Panc1 (cell line): ENCODE measurements at regions not wholly inside any gene's neighbourhood (a gene's known extent, or its start where the extent isn't known, plus 50 kb on each side); places are given as distances from the start of the nearest gene placed in this dataset.

Source experiments
- ATAC-seq: fragments of 200-7000 bp; cut with Tn5 transposase; 2 replicates; pipeline ENCODE4 v1.9.1; 2020; ENCODE audit warnings: mild to moderate bottlenecking, moderate library complexity
- BruUV-seq: library from RNA; stranded (reverse); fragments of 400-500 nt; replicated peaks from 2 replicates; lab custom pipeline; 2021; lab: Mats Ljungman, UMichigan
- CTCF ChIA-PET: fragments of 300-600 bp; sonication (Branson Sonifier 250); formaldehyde crosslinking; loops from one replicate; lab custom pipeline; 2022; ENCODE audit warnings: antibody characterized with exemption; lab: Charles Lee
- POLR2A ChIA-PET: fragments of 300-600 bp; sonication (Branson Sonifier 250); formaldehyde crosslinking; loops from one replicate; lab custom pipeline; 2022; ENCODE audit warnings: antibody characterized with exemption; lab: Charles Lee
- DNase-seq: peaks from one replicate; pipeline ENCODE4 v3.0.0-alpha.2; 2010; ENCODE audit warnings: low read depth, low spot score
- H3K27ac ChIP-seq: 2 replicates; pipeline ENCODE4 v1.5.1; 2011; ENCODE audit warnings: mild to moderate bottlenecking, low read length, inconsistent platforms
- H3K27me3 ChIP-seq: fragments of 200-500 bp; sonication (Bioruptor generic); 2 replicates; pipeline ENCODE4 v1.6.0; 2014; ENCODE audit warnings: low read length, inconsistent platforms; ENCODE audit not compliant: control insufficient read depth, insufficient read depth
- H3K36me3 ChIP-seq: fragments of 200-500 bp; sonication (Bioruptor generic); 2 replicates; pipeline ENCODE4 v1.5.1; 2014; ENCODE audit warnings: inconsistent platforms, mild to moderate bottlenecking, low read length, moderate library complexity; ENCODE audit not compliant: control insufficient read depth, insufficient read depth
- H3K4me1 ChIP-seq: 2 replicates; pipeline ENCODE4 v1.5.1; 2011; ENCODE audit warnings: inconsistent platforms, mild to moderate bottlenecking, low read length, moderate library complexity; ENCODE audit not compliant: control insufficient read depth, insufficient read depth
- H3K4me3 ChIP-seq, 2 experiments: 2 replicates each; pipeline ENCODE4 v1.5.1; 2011 to 2012; ENCODE audit warnings: low read depth in 2 of 2, low read length in 2 of 2, mild to moderate bottlenecking in 2 of 2, inconsistent platforms in 1 of 2, moderate library complexity in 1 of 2
- H3K9me3 ChIP-seq: fragments of 200-500 bp; sonication (Bioruptor generic); 2 replicates; pipeline ENCODE4 v1.5.1; 2014; ENCODE audit warnings: low read depth, mild to moderate bottlenecking, inconsistent platforms, low read length, moderate library complexity; ENCODE audit not compliant: control insufficient read depth, insufficient read depth
- CTCF ChIP-seq: fragments of 450-650 bp; IDR thresholded peaks from 2 replicates; pipeline ENCODE4 v1.5.1; 2017; ENCODE audit warnings: mild to moderate bottlenecking
- POLR2AphosphoS5 ChIP-seq: IDR thresholded peaks from 2 replicates; pipeline ENCODE4 v1.6.1; 2012; ENCODE audit warnings: mild to moderate bottlenecking, low read depth, low read length, moderate library complexity
- REST ChIP-seq, 2 experiments: IDR thresholded peaks; 2 replicates each; pipeline ENCODE4 v1.6.1; 2011 to 2012; ENCODE audit warnings: low read depth in 2 of 2, control low read depth in 1 of 2, low read length in 1 of 2, mild to moderate bottlenecking in 1 of 2, moderate library complexity in 1 of 2; ENCODE audit not compliant: insufficient read depth in 1 of 2
- SIN3A ChIP-seq: IDR thresholded peaks from 2 replicates; pipeline ENCODE4 v1.6.1; 2012; ENCODE audit warnings: low read depth, mild to moderate bottlenecking, low read length, moderate library complexity, borderline replicate concordance; ENCODE audit not compliant: insufficient read depth
- TCF7L2 ChIP-seq: IDR thresholded peaks from 2 replicates; pipeline ENCODE4 v1.6.1; 2011; ENCODE audit warnings: mild to moderate bottlenecking, low read depth, low read length, inconsistent platforms
- in situ Hi-C: cut with HindIII; loops from 2 replicates; pipeline ENCODE4 v1.10.0; 2016; ENCODE audit warnings: low sequenced_read_pairs, low pct_unique_long_range_greater_than_20kb
- intact Hi-C: fragments of 100-400 bp; cut with micrococcal nuclease; formaldehyde crosslinking; loops from one replicate; pipeline ENCODE4 v1.10.0; 2022; ENCODE audit not compliant: unreplicated experiment

- POLR2A ChIA-PET = no interaction called here
- intact Hi-C loops = no loop called here
- no TSS peak for BruUV-seq
These were observed 763.9 kb upstream of the GRM7 start for GRCh38 chr3:6097021-6097420.

GRCh38 chr3:6097556-6097955, 763.4 kb upstream of the GRM7 start:
- no peaks in the 10 kb centered on the region for H3K27me3 ChIP-seq
- H3K36me3 ChIP-seq = no peaks in the 10 kb centered on the region
- intact Hi-C loops = no loop called here
- no peaks in the 10 kb centered on the region for H3K4me1 ChIP-seq
- ChIA-PET POLR2A (no interaction called here), CTCF (no interaction called here)
- no peak for TF ChIP-seq REST (IDR thresholded peaks at IDR 0.05; ENCODE audit: insufficient read depth in 1 of 2, low read depth in 2 of 2, low read length in 1 of 2)
- no peak for TF ChIP-seq SIN3A
- TF ChIP-seq TCF7L2 = no peak
- TF ChIP-seq POLR2AphosphoS5 = no peak
- TF ChIP-seq CTCF = no peak
- ATAC-seq (no peak), DNase-seq (no peak)
- in situ Hi-C loops = no loop called here
- no peaks in the 10 kb centered on the region for H3K9me3 ChIP-seq
- H3K4me3 ChIP-seq = no peak overlapping the region
- no TSS peak for BruUV-seq
- H3K27ac ChIP-seq = no peak overlapping the region

More at GRCh38 chr3:6097021-6097420, 763.9 kb upstream of the GRM7 start:
- Histone ChIP-seq H3K4me1 (no peaks in the 10 kb centered on the region), H3K9me3 (no peaks in the 10 kb centered on the region), H3K36me3 (no peaks in the 10 kb centered on the region), H3K27ac (no peak overlapping the region), H3K27me3 (no peaks in the 10 kb centered on the region), H3K4me3 (no peak overlapping the region)
- no peak for TF ChIP-seq TCF7L2
- TF ChIP-seq SIN3A = no peak
- no peak for TF ChIP-seq REST (IDR thresholded peaks at IDR 0.05; ENCODE audit: insufficient read depth in 1 of 2, low read depth in 2 of 2, low read length in 1 of 2)
- TF ChIP-seq CTCF = no peak
- TF ChIP-seq POLR2AphosphoS5 = no peak
- CTCF ChIA-PET = no interaction called here
- no peak for ATAC-seq
- no peak for DNase-seq
- in situ Hi-C loops = no loop called here
